ENCODE measurements at regions not wholly inside any gene's neighbourhood (a gene's known extent, or its start where the extent isn't known, plus 50 kb on each side); places are given as distances from the start of the nearest gene placed in this dataset.

- peak; percentile 68 for TF ChIP-seq ISL1 (CRISPR knock-in tag; IDR thresholded peaks at IDR 0.05)
- no peak for TF ChIP-seq TCF4 (CRISPR knock-in tag; IDR thresholded peaks at IDR 0.05; ENCODE audit: borderline replicate concordance)
- peak; percentile 47; the same call in 2 of the 3 replicates for ATAC-seq
Observed at GRCh38 chr6:105568751-105569150, 165.9 kb upstream of the PREP start.

DNA sequence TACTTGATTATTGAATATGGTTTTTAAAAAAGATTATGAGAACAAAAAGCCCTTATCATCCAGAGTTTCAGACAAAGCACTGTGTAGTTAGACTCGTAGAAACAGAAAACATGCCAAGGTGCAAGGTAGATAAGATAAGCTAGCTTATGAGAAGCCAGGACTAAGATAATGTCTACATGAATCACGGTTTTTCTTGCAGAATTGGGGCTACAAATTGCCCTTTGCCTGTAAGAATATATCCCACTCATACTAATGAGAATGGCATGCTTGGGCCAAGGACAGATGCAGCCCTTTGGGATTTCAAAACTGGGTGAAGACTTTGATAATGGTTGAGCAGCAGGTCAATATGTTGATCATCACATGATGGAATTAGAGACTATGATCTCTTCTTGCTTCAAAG lies 165.3 kb upstream of the PREP start:
- no peak for ATAC-seq

DNA sequence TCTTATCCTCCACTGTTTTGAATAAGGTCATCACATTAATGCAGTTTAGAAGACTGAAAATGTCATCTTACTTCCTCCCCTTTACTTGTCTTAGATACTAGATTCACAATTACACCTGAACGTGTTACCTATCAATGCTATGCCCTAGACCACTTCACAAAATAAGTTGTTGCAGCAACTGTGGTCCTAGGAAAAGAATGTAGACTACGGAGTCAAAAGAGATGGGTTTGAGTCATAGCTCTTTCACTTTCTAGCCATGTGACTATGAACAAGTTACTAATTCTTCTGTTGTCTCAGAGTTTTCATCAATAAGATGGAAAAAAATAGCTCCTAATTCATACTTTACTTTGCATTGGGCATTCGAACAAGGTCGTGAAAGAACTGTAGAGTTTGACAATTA lies 164.3 kb upstream of the PREP start:
- no peak for ATAC-seq
- no peak for TF ChIP-seq OSR1 (CRISPR knock-in tag; IDR thresholded peaks at IDR 0.05)
- no peak for TF ChIP-seq PATZ1 (CRISPR knock-in tag; IDR thresholded peaks at IDR 0.05; ENCODE audit: borderline replicate concordance)
- no peak for TF ChIP-seq BACH2 (CRISPR knock-in tag; IDR thresholded peaks at IDR 0.05; ENCODE audit: borderline replicate concordance)
- no peak for TF ChIP-seq CSDC2 (CRISPR knock-in tag; IDR thresholded peaks at IDR 0.05)
- TF ChIP-seq ZFP30 (CRISPR knock-in tag; IDR thresholded peaks at IDR 0.05): no peak
- TF ChIP-seq, protein P1, sequence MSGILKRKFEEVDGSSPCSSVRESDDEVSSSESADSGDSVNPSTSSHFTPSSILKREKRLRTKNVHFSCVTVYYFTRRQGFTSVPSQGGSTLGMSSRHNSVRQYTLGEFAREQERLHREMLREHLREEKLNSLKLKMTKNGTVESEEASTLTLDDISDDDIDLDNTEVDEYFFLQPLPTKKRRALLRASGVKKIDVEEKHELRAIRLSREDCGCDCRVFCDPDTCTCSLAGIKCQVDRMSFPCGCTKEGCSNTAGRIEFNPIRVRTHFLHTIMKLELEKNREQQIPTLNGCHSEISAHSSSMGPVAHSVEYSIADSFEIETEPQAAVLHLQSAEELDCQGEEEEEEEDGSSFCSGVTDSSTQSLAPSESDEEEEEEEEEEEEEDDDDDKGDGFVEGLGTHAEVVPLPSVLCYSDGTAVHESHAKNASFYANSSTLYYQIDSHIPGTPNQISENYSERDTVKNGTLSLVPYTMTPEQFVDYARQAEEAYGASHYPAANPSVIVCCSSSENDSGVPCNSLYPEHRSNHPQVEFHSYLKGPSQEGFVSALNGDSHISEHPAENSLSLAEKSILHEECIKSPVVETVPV (CRISPR knock-in tag; IDR thresholded peaks at IDR 0.05): no peak
- TF ChIP-seq TSHZ2 (CRISPR knock-in tag; IDR thresholded peaks at IDR 0.05): no peak
- TF ChIP-seq, protein P2, sequence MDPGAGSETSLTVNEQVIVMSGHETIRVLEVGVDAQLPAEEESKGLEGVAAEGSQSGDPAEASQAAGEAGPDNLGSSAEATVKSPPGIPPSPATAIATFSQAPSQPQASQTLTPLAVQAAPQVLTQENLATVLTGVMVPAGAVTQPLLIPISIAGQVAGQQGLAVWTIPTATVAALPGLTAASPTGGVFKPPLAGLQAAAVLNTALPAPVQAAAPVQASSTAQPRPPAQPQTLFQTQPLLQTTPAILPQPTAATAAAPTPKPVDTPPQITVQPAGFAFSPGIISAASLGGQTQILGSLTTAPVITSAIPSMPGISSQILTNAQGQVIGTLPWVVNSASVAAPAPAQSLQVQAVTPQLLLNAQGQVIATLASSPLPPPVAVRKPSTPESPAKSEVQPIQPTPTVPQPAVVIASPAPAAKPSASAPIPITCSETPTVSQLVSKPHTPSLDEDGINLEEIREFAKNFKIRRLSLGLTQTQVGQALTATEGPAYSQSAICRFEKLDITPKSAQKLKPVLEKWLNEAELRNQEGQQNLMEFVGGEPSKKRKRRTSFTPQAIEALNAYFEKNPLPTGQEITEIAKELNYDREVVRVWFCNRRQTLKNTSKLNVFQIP (CRISPR knock-in tag; IDR thresholded peaks at IDR 0.05; ENCODE audit: borderline replicate concordance, low read depth): no peak
- no peak for TF ChIP-seq ZNF70 (CRISPR knock-in tag; IDR thresholded peaks at IDR 0.05)

More for the DNA sequence above, 165.3 kb upstream of the PREP start:
- TF ChIP-seq ZC3H10 (CRISPR knock-in tag; IDR thresholded peaks at IDR 0.05) (no peak), ARNTL (CRISPR knock-in tag; IDR thresholded peaks at IDR 0.05; ENCODE audit: borderline replicate concordance, low read depth) (no peak), PPARA (CRISPR knock-in tag; IDR thresholded peaks at IDR 0.05; ENCODE audit: borderline replicate concordance) (no peak), OSR1 (CRISPR knock-in tag; IDR thresholded peaks at IDR 0.05) (no peak), ISL1 (CRISPR knock-in tag; IDR thresholded peaks at IDR 0.05) (no peak), TSHZ2 (CRISPR knock-in tag; IDR thresholded peaks at IDR 0.05) (no peak), ZNF8 (CRISPR knock-in tag; IDR thresholded peaks at IDR 0.05) (no peak), TOX (CRISPR knock-in tag; IDR thresholded peaks at IDR 0.05; ENCODE audit: borderline replicate concordance) (no peak), PATZ1 (CRISPR knock-in tag; IDR thresholded peaks at IDR 0.05; ENCODE audit: borderline replicate concordance) (no peak)
- TF ChIP-seq, protein P2 (CRISPR knock-in tag; IDR thresholded peaks at IDR 0.05; ENCODE audit: borderline replicate concordance, low read depth): no peak

All from SK-N-SH treated with all-trans-retinoic acid at 6 μM for 48 hours (cell line).